ENCODE measurements at regions not wholly inside any gene's neighbourhood (a gene's known extent, or its start where the extent isn't known, plus 50 kb on each side); places are given as distances from the start of the nearest gene placed in this dataset.
A peak's percentile ranks its signal among the peaks of the same experiment; 100 is the strongest.

DNA sequence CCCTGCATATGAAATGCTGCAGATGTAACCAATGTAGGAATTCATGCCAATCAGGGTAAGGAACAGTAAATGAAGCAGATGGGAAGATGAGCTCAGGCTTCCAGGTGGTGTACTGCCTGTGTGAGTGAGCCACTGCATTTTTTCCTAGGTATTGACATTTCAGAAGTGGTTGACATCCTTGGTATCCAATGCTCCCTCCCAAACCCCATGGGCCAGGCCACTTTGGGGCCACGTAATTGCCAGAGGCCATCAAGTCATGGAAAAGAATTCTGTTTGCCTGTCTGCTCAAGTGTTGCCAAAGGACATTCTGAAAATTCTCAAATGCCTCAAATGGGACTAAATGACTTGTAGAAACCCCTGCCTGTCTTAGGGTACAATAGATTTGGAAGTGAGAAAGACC lies 384.6 kb downstream of the GATA3 start:
- no peaks in the 10 kb centered on the region for H3K27me3 ChIP-seq (ENCODE audit: control insufficient read depth, insufficient read depth, low read length)
- no peaks in the 10 kb centered on the region for H3K9me3 ChIP-seq (ENCODE audit: control insufficient read depth, insufficient read depth, low read length)
- H3K27ac Mint-ChIP-seq: no peak overlapping the region
- no peaks in the 10 kb centered on the region for H3K36me3 Mint-ChIP-seq
- H3K36me3 ChIP-seq (ENCODE audit: control insufficient read depth, insufficient read depth, low read length): no peaks in the 10 kb centered on the region
- peak overlapping the region; percentile 22 for H3K4me3 Mint-ChIP-seq
- H3K27ac ChIP-seq (ENCODE audit: low read length): no peak overlapping the region
- H3K4me1 ChIP-seq (ENCODE audit: control insufficient read depth, insufficient read depth, low read length): peaks cover 13% of the 10 kb centered on the region
- intact Hi-C loops (cut with micrococcal nuclease): no loop called here
- H3K4me3 ChIP-seq (ENCODE audit: low read length): no peak overlapping the region
- DNase-seq (no peak), ATAC-seq (peak in 1 of 3 donors; percentile 5)
- H3K4me1 Mint-ChIP-seq: peaks cover 16 to 19% of the 10 kb centered on the region in 2 donors
- no peaks in the 10 kb centered on the region for H3K9me3 Mint-ChIP-seq
- 74% methylated on average over 1 of the region's 1 CpG for WGBS (ENCODE audit: insufficient coverage)
- H3K27me3 Mint-ChIP-seq (ENCODE audit: low read depth in 2 of 2): peaks cover 18 to 34% of the 10 kb centered on the region in 2 donors
- TF ChIP-seq, protein P1, sequence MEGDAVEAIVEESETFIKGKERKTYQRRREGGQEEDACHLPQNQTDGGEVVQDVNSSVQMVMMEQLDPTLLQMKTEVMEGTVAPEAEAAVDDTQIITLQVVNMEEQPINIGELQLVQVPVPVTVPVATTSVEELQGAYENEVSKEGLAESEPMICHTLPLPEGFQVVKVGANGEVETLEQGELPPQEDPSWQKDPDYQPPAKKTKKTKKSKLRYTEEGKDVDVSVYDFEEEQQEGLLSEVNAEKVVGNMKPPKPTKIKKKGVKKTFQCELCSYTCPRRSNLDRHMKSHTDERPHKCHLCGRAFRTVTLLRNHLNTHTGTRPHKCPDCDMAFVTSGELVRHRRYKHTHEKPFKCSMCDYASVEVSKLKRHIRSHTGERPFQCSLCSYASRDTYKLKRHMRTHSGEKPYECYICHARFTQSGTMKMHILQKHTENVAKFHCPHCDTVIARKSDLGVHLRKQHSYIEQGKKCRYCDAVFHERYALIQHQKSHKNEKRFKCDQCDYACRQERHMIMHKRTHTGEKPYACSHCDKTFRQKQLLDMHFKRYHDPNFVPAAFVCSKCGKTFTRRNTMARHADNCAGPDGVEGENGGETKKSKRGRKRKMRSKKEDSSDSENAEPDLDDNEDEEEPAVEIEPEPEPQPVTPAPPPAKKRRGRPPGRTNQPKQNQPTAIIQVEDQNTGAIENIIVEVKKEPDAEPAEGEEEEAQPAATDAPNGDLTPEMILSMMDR (IDR thresholded peaks at IDR 0.05): no peak

DNA sequence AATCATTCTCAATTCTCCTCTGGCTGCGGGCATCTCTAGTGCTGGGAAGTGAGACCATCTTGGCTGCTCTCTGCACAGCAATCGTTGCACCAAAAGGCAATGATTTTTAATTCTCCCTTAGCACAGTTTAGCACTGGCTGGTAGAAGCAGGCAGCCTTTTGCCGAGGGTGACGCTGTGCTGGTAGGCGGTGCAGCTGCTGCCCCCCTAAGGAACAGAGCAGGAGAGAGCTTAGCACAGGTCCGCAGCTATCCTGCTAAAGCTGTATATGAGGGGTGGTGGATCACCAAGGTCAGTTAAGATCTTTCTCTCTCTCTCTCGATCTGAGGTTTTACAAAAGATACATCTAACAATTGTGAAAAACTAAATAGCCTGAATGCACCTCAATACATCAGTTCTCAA lies 390.1 kb downstream of the GATA3 start:
- Histone ChIP-seq H3K36me3 (ENCODE audit: control insufficient read depth, insufficient read depth, low read length) (no peaks in the 10 kb centered on the region), H3K27me3 (ENCODE audit: control insufficient read depth, insufficient read depth, low read length) (no peaks in the 10 kb centered on the region), H3K4me1 (ENCODE audit: control insufficient read depth, insufficient read depth, low read length) (no peaks in the 10 kb centered on the region), H3K9me3 (ENCODE audit: control insufficient read depth, insufficient read depth, low read length) (no peaks in the 10 kb centered on the region), H3K4me3 (ENCODE audit: low read length) (no peak overlapping the region), H3K27ac (ENCODE audit: low read length) (no peak overlapping the region)
- H3K27me3 Mint-ChIP-seq (ENCODE audit: low read depth in 2 of 2): peaks cover 7 to 12% of the 10 kb centered on the region in 2 donors
- WGBS (ENCODE audit: insufficient coverage): 28% methylated on average over 5 of the region's 7 CpGs
- H3K4me3 Mint-ChIP-seq: no peak overlapping the region
- DNase-seq: peak; percentile 20 to 76
- intact Hi-C loops (cut with micrococcal nuclease): no loop called here
- no peaks in the 10 kb centered on the region for H3K36me3 Mint-ChIP-seq
- H3K27ac Mint-ChIP-seq: no peak overlapping the region
- peak; percentile 74 to 99 (median 91) for ATAC-seq
- no peaks in the 10 kb centered on the region for H3K9me3 Mint-ChIP-seq
- TF ChIP-seq, protein P1 (IDR thresholded peaks at IDR 0.05): peak; percentile 26
- no peaks in the 10 kb centered on the region for H3K4me1 Mint-ChIP-seq

DNA sequence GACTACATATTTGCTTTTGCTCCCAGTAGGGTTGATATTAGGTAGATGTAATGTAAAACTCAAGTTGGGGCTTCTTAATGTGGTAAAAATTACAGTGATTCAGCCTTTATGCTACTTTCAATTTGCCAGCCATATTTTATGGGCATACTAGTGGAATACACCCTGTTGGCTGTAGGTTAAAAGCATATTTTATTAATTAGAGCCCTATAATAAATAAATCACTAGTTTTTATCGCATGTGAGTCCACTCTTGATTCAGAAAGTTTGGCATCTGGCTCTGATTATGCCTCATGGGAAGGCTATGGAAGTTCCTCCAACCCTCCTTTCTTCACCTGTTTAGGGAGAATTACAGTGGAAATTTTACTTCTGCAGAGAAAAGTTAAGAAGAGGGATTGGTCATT lies 390.9 kb downstream of the GATA3 start:
- no peak overlapping the region for H3K4me3 ChIP-seq (ENCODE audit: low read length)
- Mint-ChIP-seq H3K36me3 (no peaks in the 10 kb centered on the region), H3K27me3 (ENCODE audit: low read depth in 2 of 2) (peaks cover 8 to 15% of the 10 kb centered on the region in 2 donors), H3K27ac (no peak overlapping the region), H3K4me3 (no peak overlapping the region), H3K4me1 (peaks cover 0 to under 1% of the 10 kb centered on the region in 2 donors), H3K9me3 (no peaks in the 10 kb centered on the region)
- ATAC-seq (no peak), DNase-seq (no peak)
- no peak overlapping the region for H3K27ac ChIP-seq (ENCODE audit: low read length)
- intact Hi-C loops (cut with micrococcal nuclease): no loop called here
- H3K36me3 ChIP-seq (ENCODE audit: control insufficient read depth, insufficient read depth, low read length): no peaks in the 10 kb centered on the region
- TF ChIP-seq, protein P1 (IDR thresholded peaks at IDR 0.05): no peak
- no peaks in the 10 kb centered on the region for H3K4me1 ChIP-seq (ENCODE audit: control insufficient read depth, insufficient read depth, low read length)
- no peaks in the 10 kb centered on the region for H3K9me3 ChIP-seq (ENCODE audit: control insufficient read depth, insufficient read depth, low read length)
- WGBS (ENCODE audit: insufficient coverage): no CpG with 5 or more reads among the region's 1 CpG
- no peaks in the 10 kb centered on the region for H3K27me3 ChIP-seq (ENCODE audit: control insufficient read depth, insufficient read depth, low read length)

DNA sequence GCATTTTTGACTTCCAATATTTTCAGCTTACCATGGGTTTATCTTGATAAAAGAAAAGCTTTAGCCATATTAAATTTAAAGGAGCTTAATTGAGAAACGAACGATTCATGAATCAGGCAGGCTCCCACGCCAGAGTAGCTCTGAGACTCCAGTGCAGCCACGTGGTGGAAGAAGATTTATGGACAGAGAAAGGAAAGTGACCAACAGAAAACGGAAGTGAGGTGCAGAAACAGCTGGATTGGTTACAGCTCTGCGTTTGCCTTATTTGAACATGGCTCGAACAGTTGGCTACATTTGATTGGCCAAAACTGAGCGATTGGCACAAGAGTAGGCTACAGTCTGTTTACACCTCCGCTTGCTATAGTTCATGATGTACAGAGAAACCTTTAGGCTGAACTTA lies 395.4 kb downstream of the GATA3 start:
- H3K4me1 Mint-ChIP-seq: peaks cover 8 to 11% of the 10 kb centered on the region in 2 donors
- intact Hi-C loops (cut with micrococcal nuclease): no loop called here
- no peaks in the 10 kb centered on the region for H3K36me3 ChIP-seq (ENCODE audit: control insufficient read depth, insufficient read depth, low read length)
- H3K27me3 Mint-ChIP-seq (ENCODE audit: low read depth in 2 of 2): peaks cover 9 to 29% of the 10 kb centered on the region in 2 donors
- H3K4me1 ChIP-seq (ENCODE audit: control insufficient read depth, insufficient read depth, low read length): no peaks in the 10 kb centered on the region
- H3K27ac ChIP-seq (ENCODE audit: low read length): no peak overlapping the region
- DNase-seq (no peak), ATAC-seq (no peak)
- TF ChIP-seq, protein P1 (IDR thresholded peaks at IDR 0.05): no peak
- 69% methylated on average over 9 of the region's 9 CpGs for WGBS (ENCODE audit: insufficient coverage)
- no peaks in the 10 kb centered on the region for H3K9me3 ChIP-seq (ENCODE audit: control insufficient read depth, insufficient read depth, low read length)
- no peaks in the 10 kb centered on the region for H3K9me3 Mint-ChIP-seq
- no peak overlapping the region for H3K4me3 Mint-ChIP-seq
- H3K27me3 ChIP-seq (ENCODE audit: control insufficient read depth, insufficient read depth, low read length): no peaks in the 10 kb centered on the region
- H3K4me3 ChIP-seq (ENCODE audit: low read length): no peak overlapping the region
- no peak overlapping the region for H3K27ac Mint-ChIP-seq
- no peaks in the 10 kb centered on the region for H3K36me3 Mint-ChIP-seq
